SW480 (cell line): ENCODE measurements at regions not wholly inside any gene's neighbourhood (a gene's known extent, or its start where the extent isn't known, plus 50 kb on each side); places are given as distances from the start of the nearest gene placed in this dataset.

Experiments
- DNase-seq: peaks from one replicate; pipeline ENCODE4 v3.0.0-alpha.2; 2016; ENCODE audit warnings: low spot score

GRCh38 chr1:36576551-36577110, 93.9 kb upstream of the CSF3R start:
- DNase-seq, result no peak

- peak; percentile 18 for DNase-seq
These were observed 93.4 kb upstream of the CSF3R start for GRCh38 chr1:36576118-36576517.

- DNase-seq, result no peak
These were observed 90.7 kb upstream of the CSF3R start for GRCh38 chr1:36573445-36573844.

GRCh38 chr1:36572906-36573305, 90.2 kb upstream of the CSF3R start:
- DNase-seq, result no peak

GRCh38 chr1:36572142-36572715, 89.5 kb upstream of the CSF3R start:
- DNase-seq, result no peak

GRCh38 chr1:36571106-36571505, 88.4 kb upstream of the CSF3R start:
- no peak for DNase-seq

- no peak for DNase-seq
These were observed 87.9 kb upstream of the CSF3R start for GRCh38 chr1:36570478-36571060.

GRCh38 chr1:36570006-36570405, 87.3 kb upstream of the CSF3R start:
- no peak for DNase-seq

GRCh38 chr1:36567601-36568341, 85.1 kb upstream of the CSF3R start:
- no peak for DNase-seq

- no peak for DNase-seq
These were observed 83.1 kb upstream of the CSF3R start for GRCh38 chr1:36565576-36566501.

- no peak for DNase-seq
These were observed 79.5 kb upstream of the CSF3R start for GRCh38 chr1:36562181-36562685.

- no peak for DNase-seq
These were observed 78.6 kb upstream of the CSF3R start for GRCh38 chr1:36561361-36561724.

GRCh38 chr1:36560621-36561360, 78.1 kb upstream of the CSF3R start:
- no peak for DNase-seq

GRCh38 chr1:36560177-36560576, 77.5 kb upstream of the CSF3R start:
- no peak for DNase-seq

- no peak for DNase-seq
These were observed 76.3 kb upstream of the CSF3R start for GRCh38 chr1:36559061-36559460.

GRCh38 chr1:36557041-36558000, 74.6 kb upstream of the CSF3R start:
- no peak for DNase-seq

GRCh38 chr1:36555041-36555440, 72.3 kb upstream of the CSF3R start:
- no peak for DNase-seq

- no peak for DNase-seq
These were observed 71.6 kb upstream of the CSF3R start for GRCh38 chr1:36554323-36554628.

GRCh38 chr1:36553591-36554322, 71.0 kb upstream of the CSF3R start:
- peak; percentile 52 for DNase-seq
